ENCODE measurements at regions not wholly inside any gene's neighbourhood (a gene's known extent, or its start where the extent isn't known, plus 50 kb on each side); places are given as distances from the start of the nearest gene placed in this dataset.

GRCh38 chr1:62922006-62922405 is 138.1 kb downstream of the ATG4C start:
- DNase-seq (ENCODE audit: low spot score): no peak
- no peak overlapping the region for H3K27ac ChIP-seq (ENCODE audit: low read depth, low read length, poor library complexity, severe bottlenecking)
- H3K9me3 ChIP-seq (ENCODE audit: low read depth, low read length, poor library complexity, severe bottlenecking): peaks cover 10% of the 10 kb centered on the region
- ChIA-PET CTCF (no interaction called here), POLR2A (ENCODE audit: low non-redundant PET) (no interaction called here)
- no TSS peak for BruUV-seq (replicated peaks)
- no peak overlapping the region for H3K4me3 ChIP-seq (ENCODE audit: low read depth, low read length, poor library complexity, severe bottlenecking)
- no peaks in the 10 kb centered on the region for H3K27me3 ChIP-seq (replicated peaks; ENCODE audit: insufficient read depth, low read depth, low read length, poor library complexity)
- intact Hi-C loops (cut with micrococcal nuclease; ENCODE audit: unreplicated experiment): loop anchor here (10.0 kb wide), 1 partner anchor 863 kb away; no protein-coding TSS in a partner anchor
- H3K4me1 ChIP-seq (ENCODE audit: insufficient read depth, low read length, poor library complexity, severe bottlenecking): peaks cover 47% of the 10 kb centered on the region
- H3K36me3 ChIP-seq (ENCODE audit: insufficient read depth, low read length, poor library complexity, severe bottlenecking): no peaks in the 10 kb centered on the region
- TF ChIP-seq, protein P1, sequence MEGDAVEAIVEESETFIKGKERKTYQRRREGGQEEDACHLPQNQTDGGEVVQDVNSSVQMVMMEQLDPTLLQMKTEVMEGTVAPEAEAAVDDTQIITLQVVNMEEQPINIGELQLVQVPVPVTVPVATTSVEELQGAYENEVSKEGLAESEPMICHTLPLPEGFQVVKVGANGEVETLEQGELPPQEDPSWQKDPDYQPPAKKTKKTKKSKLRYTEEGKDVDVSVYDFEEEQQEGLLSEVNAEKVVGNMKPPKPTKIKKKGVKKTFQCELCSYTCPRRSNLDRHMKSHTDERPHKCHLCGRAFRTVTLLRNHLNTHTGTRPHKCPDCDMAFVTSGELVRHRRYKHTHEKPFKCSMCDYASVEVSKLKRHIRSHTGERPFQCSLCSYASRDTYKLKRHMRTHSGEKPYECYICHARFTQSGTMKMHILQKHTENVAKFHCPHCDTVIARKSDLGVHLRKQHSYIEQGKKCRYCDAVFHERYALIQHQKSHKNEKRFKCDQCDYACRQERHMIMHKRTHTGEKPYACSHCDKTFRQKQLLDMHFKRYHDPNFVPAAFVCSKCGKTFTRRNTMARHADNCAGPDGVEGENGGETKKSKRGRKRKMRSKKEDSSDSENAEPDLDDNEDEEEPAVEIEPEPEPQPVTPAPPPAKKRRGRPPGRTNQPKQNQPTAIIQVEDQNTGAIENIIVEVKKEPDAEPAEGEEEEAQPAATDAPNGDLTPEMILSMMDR (conservative IDR thresholded peaks at IDR 0.05; ENCODE audit: low read depth, low read length): no peak
- no peak for TF ChIP-seq EZH2 (IDR thresholded peaks at IDR 0.05; ENCODE audit: borderline replicate concordance, low read depth, low read length, poor library complexity, severe bottlenecking)

- peak; percentile 96 for DNase-seq (ENCODE audit: low spot score)
- H3K4me1 ChIP-seq (ENCODE audit: insufficient read depth, low read length, poor library complexity, severe bottlenecking): peaks cover 44% of the 10 kb centered on the region
- H3K9me3 ChIP-seq (ENCODE audit: low read depth, low read length, poor library complexity, severe bottlenecking): peaks cover 10% of the 10 kb centered on the region
- POLR2A ChIA-PET (ENCODE audit: low non-redundant PET): interaction anchor here (0.6 to 0.7 kb wide), 2 partner anchors 75 to 1436 kb away, joined by 4 to 6 read pairs; no protein-coding TSS in a partner anchor
- CTCF ChIA-PET: interaction anchor here (1.3 to 2.0 kb wide), 2 partner anchors 83 to 224 kb away, joined by 3 to 8 read pairs; no protein-coding TSS in a partner anchor
- H3K27ac ChIP-seq (ENCODE audit: low read depth, low read length, poor library complexity, severe bottlenecking): peak overlapping the region; percentile 97
- BruUV-seq (replicated peaks): no TSS peak
- H3K36me3 ChIP-seq (ENCODE audit: insufficient read depth, low read length, poor library complexity, severe bottlenecking): no peaks in the 10 kb centered on the region
- no peaks in the 10 kb centered on the region for H3K27me3 ChIP-seq (replicated peaks; ENCODE audit: insufficient read depth, low read depth, low read length, poor library complexity)
- no peak for TF ChIP-seq EZH2 (IDR thresholded peaks at IDR 0.05; ENCODE audit: borderline replicate concordance, low read depth, low read length, poor library complexity, severe bottlenecking)
- TF ChIP-seq, protein P1 (conservative IDR thresholded peaks at IDR 0.05; ENCODE audit: low read depth, low read length): no peak
- no peak overlapping the region for H3K4me3 ChIP-seq (ENCODE audit: low read depth, low read length, poor library complexity, severe bottlenecking)
- intact Hi-C loops (cut with micrococcal nuclease; ENCODE audit: unreplicated experiment): loop anchor here (1.0 to 10.0 kb wide), 4 partner anchors 84 to 860 kb away; no protein-coding TSS in a partner anchor
Measured at GRCh38 chr1:62924983-62925790, 141.3 kb downstream of the ATG4C start.

- TF ChIP-seq, protein P1 (conservative IDR thresholded peaks at IDR 0.05; ENCODE audit: low read depth, low read length): peak; percentile 46
- TF ChIP-seq EZH2 (IDR thresholded peaks at IDR 0.05; ENCODE audit: borderline replicate concordance, low read depth, low read length, poor library complexity, severe bottlenecking): no peak
- DNase-seq (ENCODE audit: low spot score): peak; percentile 52
- POLR2A ChIA-PET (ENCODE audit: low non-redundant PET): interaction anchor here (0.7 kb wide), 1 partner anchor 304 kb away, joined by 8 read pairs; no protein-coding TSS in a partner anchor
- no peaks in the 10 kb centered on the region for H3K36me3 ChIP-seq (ENCODE audit: insufficient read depth, low read length, poor library complexity, severe bottlenecking)
- H3K4me1 ChIP-seq (ENCODE audit: insufficient read depth, low read length, poor library complexity, severe bottlenecking): peaks cover 43% of the 10 kb centered on the region
- no peaks in the 10 kb centered on the region for H3K27me3 ChIP-seq (replicated peaks; ENCODE audit: insufficient read depth, low read depth, low read length, poor library complexity)
- CTCF ChIA-PET: interaction anchor here (0.6 to 2.0 kb wide), 2 partner anchors 222 to 936 kb away, joined by 3 to 8 read pairs; no protein-coding TSS in a partner anchor
- H3K4me3 ChIP-seq (ENCODE audit: low read depth, low read length, poor library complexity, severe bottlenecking): no peak overlapping the region
- H3K9me3 ChIP-seq (ENCODE audit: low read depth, low read length, poor library complexity, severe bottlenecking): peaks cover 10% of the 10 kb centered on the region
- no TSS peak for BruUV-seq (replicated peaks)
- intact Hi-C loops (cut with micrococcal nuclease; ENCODE audit: unreplicated experiment): loop anchor here (5.0 to 10.0 kb wide), 2 partner anchors 516 to 858 kb away; no protein-coding TSS in a partner anchor
- H3K27ac ChIP-seq (ENCODE audit: low read depth, low read length, poor library complexity, severe bottlenecking): peak overlapping the region; percentile 91
Measured at GRCh38 chr1:62926681-62927252, 142.8 kb downstream of the ATG4C start.

Data from A673 (cell line).